Activated CD8-positive, alpha-beta memory T cell treated with anti-CD3 and anti-CD28 coated beads for 48 hours (primary cell): ENCODE measurements at regions not wholly inside any gene's neighbourhood (a gene's known extent, or its start where the extent isn't known, plus 50 kb on each side); places are given as distances from the start of the nearest gene placed in this dataset.
"Not testable (repeated sequence)": the region's sequence is repeated elsewhere in the genome, so short reads cannot be mapped to it uniquely, and the experiment has no call there.

Experiments
- DNase-seq, 3 experiments: peaks; one replicate each; pipeline ENCODE4 v3.0.0-alpha.2; 2020; ENCODE audit warnings: low read depth in 2 of 3, low spot score in 2 of 3

DNA sequence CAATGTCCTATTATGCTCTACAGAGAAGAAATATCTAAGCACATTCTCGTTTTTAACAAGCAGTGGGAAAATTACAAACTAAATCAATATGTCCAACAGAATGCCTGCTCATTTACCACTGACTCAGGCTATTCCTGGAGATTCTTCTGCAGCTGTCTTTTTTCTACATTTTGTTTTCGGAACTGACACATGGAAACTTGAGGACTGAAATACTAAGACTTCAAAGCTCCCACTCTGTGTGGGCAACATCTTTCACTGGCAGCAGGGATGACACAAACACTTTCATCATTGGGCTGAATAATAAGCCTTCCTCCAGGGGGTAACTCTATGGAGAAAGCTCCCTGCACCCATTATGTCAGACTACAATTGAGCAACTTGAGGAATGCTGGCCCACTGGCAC is 175.5 kb upstream of the NCAM2 start:
- DNase-seq = no peak

DNA sequence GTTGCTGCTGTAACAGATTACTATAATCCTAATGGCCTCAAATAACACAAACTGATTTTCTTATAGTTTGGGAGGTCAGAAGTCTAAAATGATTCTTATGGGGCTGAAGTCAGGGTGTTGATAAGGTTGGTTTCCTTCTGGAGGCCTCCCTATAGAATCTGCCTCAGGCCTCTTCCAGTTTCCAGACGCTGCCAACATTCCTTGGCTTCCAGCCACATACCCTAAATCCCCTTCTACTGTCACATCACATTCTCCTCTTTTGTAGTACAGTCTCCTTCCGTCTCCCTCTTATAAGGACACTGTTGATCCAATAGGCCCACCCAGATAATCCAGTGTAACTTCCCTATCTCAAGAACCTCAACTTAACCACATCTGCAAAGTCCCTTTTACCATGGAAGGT is 145.3 kb upstream of the NCAM2 start:
- no peak for DNase-seq

- DNase-seq = no peak
These were observed 141.3 kb upstream of the NCAM2 start for GRCh38 chr21:20856926-20857325.

DNA sequence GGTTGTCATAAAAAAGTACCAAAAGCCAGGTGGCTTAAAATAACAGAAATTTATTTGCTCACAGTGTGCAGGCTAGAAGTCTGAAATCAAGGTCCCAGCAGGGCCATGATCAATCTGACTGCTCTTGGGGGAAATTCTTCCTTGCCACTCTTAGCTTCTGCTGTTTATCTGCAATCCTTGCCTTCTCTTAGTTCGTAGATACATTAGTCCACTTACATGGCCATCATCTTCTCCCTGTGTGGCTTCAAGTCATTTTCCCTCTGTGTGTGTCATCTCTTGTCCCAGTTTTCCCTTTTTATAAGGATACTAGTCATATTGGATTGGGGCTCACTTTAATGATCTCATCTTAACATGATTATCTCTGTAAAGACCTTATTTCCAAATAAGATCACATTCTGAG is 124.0 kb upstream of the NCAM2 start:
- no peak for DNase-seq

DNA sequence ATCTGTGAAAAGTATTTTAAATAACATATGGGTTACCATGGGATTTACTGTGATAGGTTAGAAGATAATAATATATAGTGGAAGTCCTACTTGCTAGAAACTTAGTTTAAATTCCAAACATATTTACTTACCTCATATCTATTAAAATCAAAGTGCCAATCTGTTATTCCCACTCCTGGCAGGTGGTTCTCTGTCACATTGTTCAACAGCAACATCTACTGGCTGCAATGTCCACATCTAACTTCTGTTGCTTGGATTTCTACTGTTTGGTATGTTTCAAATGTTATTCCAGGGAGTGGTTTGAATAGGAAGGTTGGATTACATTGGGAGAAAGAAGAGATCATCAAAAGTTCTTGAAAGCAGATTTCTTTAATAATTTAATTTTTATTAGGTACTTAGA is 122.5 kb upstream of the NCAM2 start:
- no peak for DNase-seq

DNA sequence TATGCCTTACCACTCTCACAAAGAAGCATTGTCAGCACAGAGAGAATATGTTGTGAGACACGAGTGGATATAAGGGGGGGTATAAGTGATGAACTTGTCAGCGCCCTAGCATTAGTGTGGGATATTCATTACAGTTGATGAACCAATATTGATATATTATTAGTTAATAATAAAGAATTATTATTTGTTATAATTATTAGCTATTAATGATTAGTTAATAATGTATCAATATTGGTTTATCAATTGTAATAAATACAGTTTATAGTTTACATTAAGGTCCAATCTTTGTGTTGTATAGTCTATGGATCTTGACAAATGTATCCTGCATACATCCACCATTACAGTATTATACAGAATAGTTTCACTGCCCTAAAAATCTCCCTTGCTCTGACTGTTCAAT is 120.2 kb upstream of the NCAM2 start:
- DNase-seq = no peak

- DNase-seq = no peak
These were observed 115.5 kb upstream of the NCAM2 start for GRCh38 chr21:20882462-20883407.

DNA sequence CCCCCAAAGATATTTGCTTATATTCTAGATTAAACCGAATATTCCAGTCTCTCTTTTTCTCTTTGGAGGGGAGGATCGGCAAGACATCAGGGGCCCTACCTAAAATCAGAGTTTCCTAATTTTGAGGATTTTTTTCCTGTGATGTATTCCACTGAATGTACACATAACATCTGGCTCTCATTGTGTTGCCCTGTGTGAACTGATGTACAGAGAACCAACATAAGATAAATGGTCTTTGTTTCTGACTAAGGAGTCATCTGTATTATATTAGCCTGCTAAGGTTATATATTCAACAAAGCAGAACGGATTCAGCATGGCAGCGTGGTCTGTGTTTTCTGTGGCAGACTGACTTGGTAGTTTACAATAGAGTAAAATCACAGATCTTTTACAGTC is 114.8 kb upstream of the NCAM2 start:
- DNase-seq = no peak

GRCh38 chr21:20902511-20902910 is 95.7 kb upstream of the NCAM2 start:
- no peak for DNase-seq

DNA sequence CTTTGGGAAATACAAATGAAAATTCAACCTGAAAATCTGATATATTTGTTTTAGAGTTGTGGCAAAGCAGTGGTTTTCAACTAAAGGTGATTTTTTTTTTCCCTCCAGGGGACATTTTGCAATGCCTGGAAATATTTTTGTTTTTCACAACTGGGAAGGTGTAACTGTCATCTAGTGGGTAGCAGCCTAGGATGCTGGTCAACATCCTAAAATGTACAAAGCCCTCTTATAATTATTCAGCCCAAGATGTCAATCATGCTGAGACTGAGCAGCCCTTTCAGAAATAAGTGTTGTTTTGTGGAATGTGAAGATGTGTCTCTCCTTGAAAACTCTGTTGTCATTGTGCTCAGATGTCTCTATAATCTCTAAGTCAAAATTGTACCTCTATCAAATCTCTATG is 95.2 kb upstream of the NCAM2 start:
- no peak for DNase-seq

GRCh38 chr21:20927555-20927954 is 70.7 kb upstream of the NCAM2 start:
- DNase-seq = not testable (repeated sequence)

DNA sequence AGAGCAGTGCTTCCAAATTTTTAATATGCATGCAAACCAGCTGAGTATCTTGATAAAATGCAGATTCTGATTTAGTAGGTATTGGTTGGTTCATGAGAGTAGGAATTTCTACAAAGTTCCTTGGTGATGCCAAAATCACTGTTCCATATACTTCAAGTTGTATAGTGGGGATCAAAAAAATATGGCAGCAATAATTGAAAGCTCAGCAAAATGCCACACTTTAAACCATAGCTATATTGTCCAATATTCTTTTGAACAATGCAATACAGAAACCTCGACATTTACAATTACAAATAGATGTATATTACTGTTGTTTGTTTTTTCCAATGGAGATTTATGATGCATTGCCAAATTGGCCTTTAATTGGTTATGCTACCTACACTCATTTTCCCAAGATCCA is 55.7 kb upstream of the NCAM2 start:
- DNase-seq = no peak

- DNase-seq = no peak
These were observed 54.6 kb upstream of the NCAM2 start for GRCh38 chr21:20943561-20943997.

DNA sequence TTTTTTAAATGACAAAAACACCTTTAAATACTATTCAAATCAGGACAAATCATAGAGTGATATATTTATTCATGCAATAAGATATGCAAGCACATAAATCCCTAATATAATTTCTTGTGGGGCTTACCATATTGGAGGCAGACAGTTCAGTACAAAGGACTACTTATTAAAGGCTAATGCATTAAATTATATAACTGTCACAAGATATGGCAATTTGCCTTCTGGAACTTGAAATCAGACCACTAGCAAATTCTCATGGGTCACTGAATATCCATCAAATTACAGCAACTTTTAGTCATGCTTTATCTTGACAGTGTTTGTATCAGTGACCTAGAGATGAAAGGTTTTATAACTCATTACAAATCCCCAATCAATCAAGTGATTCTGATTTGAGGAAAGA is 54.1 kb upstream of the NCAM2 start:
- DNase-seq = no peak

DNA sequence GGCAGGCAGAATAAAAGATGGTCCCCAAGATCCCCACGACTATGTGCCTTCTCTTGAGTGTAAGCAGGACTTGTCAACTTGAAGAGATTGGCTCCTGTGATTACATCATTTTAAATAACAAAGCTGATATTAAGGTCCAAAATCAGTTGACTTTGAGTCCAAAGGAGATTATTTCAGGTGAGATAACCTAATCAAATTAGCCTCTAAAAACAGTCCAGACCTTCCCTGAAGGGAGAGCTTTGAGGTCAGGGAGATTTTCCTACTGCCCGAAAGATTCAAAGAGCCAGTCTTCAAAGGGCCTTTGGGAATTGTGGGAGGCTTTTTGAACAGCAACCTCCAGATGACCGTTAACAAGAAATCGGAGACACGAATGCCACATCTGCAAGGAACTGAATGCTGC is 51.5 kb upstream of the NCAM2 start:
- no peak for DNase-seq
